ENCODE measurements at regions not wholly inside any gene's neighbourhood (a gene's known extent, or its start where the extent isn't known, plus 50 kb on each side); places are given as distances from the start of the nearest gene placed in this dataset.
A peak's percentile ranks its signal among the peaks of the same experiment; 100 is the strongest.

DNA sequence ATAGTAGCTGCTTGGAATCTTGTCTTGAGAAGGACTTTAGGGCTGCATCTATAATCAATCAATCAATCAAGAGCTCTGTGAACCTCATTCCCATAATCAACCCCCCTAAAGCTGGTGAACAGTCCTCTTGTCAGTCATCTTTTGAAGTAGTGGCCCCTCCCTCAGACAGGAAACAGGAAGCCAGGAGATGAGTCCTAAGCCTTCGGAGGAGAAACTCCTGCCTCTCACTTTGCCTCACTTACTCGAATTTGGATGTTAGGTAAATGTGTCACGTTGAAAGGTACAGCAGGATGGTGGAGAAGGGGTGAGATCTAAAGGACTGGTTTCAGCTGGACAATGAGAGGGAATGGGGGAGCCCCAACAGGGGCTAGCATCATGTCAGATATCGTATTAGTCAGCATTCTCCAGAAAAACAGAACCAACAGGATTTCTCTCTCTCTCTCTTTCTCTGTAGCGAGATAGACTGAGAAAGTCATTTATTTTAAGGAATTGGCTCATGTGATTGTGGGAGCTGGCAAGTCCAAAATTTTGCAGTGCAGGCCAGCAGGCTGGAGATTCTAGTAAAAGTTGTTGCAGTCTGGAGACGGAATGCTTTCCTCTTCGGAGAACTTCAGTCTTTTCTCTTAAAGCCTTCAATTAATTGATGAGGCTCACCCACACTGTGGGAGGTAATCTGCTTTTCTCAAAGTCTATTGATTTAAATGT lies 144.4 kb upstream of the PWP1 start:
- H3K9me3 ChIP-seq (ENCODE audit: control insufficient read depth, low read depth, low read length), result no peaks in the 10 kb centered on the region
- no peak overlapping the region for H4K91ac ChIP-seq (ENCODE audit: insufficient read length, low read depth, low read length)

More for the DNA sequence above, 144.4 kb upstream of the PWP1 start:
- Histone ChIP-seq H2BK15ac (ENCODE audit: low read depth, low read length) (no peak overlapping the region), H4K5ac (ENCODE audit: insufficient read length, low read depth, low read length) (no peak overlapping the region), H2AK5ac (ENCODE audit: insufficient read length, low read length) (no peak overlapping the region), H2BK5ac (ENCODE audit: insufficient read length, low read length) (no peak overlapping the region), H2BK120ac (ENCODE audit: low read depth, low read length, poor library complexity, severe bottlenecking) (no peak overlapping the region), H3T11ph (ENCODE audit: low read length) (no peak overlapping the region), H4K20me1 (ENCODE audit: control insufficient read depth, insufficient read depth, insufficient read length) (no peaks in the 10 kb centered on the region), H3K27me3 (ENCODE audit: insufficient read depth, low read length) (no peaks in the 10 kb centered on the region), H3K4ac (ENCODE audit: low read depth, low read length) (no peak overlapping the region), H3K14ac (ENCODE audit: insufficient read depth, low read length) (no peak overlapping the region), H3K79me2 (ENCODE audit: insufficient read depth, low read length) (no peaks in the 10 kb centered on the region; the same call in 1 of the 2 replicates), H2AFZ (ENCODE audit: low read length) (no peak overlapping the region), H2BK12ac (ENCODE audit: insufficient read length, low read depth, low read length) (no peak overlapping the region), H3K27ac (ENCODE audit: insufficient read length, low read depth, low read length) (no peak overlapping the region), H3K79me1 (ENCODE audit: insufficient read depth, low read depth, low read length, poor library complexity, severe bottlenecking) (no peaks in the 10 kb centered on the region), H2BK20ac (ENCODE audit: low read depth, low read length, poor library complexity, severe bottlenecking) (no peak overlapping the region), H4K8ac (replicated peaks; ENCODE audit: insufficient read length, low read depth, low read length) (no peak overlapping the region), H3K56ac (ENCODE audit: insufficient read length, low read depth, low read length) (no peak overlapping the region), H3K4me2 (ENCODE audit: insufficient read depth, insufficient read length, low read length) (no peak overlapping the region), H3K4me1 (ENCODE audit: insufficient read depth, low read length) (no peaks in the 10 kb centered on the region; the same call in 1 of the 2 replicates), H3K18ac (ENCODE audit: insufficient read length, low read depth, low read length) (no peak overlapping the region), H3K9ac (ENCODE audit: extremely low read depth, insufficient read length, low read length) (no peak overlapping the region), H3K23me2 (ENCODE audit: insufficient read length, low read depth, low read length, poor library complexity, severe bottlenecking) (no peaks in the 10 kb centered on the region), H3K23ac (ENCODE audit: insufficient read length, low read depth, low read length) (no peak overlapping the region)
- 0 out of 7 replicates have a peak overlapping the region, but pooled peaks of 1 of the 3 experiments have one; percentile 15 for H3K27ac Mint-ChIP-seq
- no CpG with 5 or more reads among the region's 7 CpGs for WGBS (ENCODE audit: extremely low coverage, insufficient read length, low lambda C conversion rate)
- H3K36me3 Mint-ChIP-seq (ENCODE audit: insufficient read depth in 1 of 3, low read depth in 3 of 3), result no peaks in the 10 kb centered on the region; a peak in 1 of 7 replicates
- TF ChIP-seq, protein P1, sequence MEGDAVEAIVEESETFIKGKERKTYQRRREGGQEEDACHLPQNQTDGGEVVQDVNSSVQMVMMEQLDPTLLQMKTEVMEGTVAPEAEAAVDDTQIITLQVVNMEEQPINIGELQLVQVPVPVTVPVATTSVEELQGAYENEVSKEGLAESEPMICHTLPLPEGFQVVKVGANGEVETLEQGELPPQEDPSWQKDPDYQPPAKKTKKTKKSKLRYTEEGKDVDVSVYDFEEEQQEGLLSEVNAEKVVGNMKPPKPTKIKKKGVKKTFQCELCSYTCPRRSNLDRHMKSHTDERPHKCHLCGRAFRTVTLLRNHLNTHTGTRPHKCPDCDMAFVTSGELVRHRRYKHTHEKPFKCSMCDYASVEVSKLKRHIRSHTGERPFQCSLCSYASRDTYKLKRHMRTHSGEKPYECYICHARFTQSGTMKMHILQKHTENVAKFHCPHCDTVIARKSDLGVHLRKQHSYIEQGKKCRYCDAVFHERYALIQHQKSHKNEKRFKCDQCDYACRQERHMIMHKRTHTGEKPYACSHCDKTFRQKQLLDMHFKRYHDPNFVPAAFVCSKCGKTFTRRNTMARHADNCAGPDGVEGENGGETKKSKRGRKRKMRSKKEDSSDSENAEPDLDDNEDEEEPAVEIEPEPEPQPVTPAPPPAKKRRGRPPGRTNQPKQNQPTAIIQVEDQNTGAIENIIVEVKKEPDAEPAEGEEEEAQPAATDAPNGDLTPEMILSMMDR (conservative IDR thresholded peaks at IDR 0.05), result no peak
- no peak for DNase-seq
- H3K9me3 Mint-ChIP-seq, result no peaks in the 10 kb centered on the region; a peak in 1 of 5 replicates
- no peak overlapping the region for H3K4me3 Mint-ChIP-seq
- H3K27me3 Mint-ChIP-seq (ENCODE audit: low read depth), result peaks cover 2% of the 10 kb centered on the region; the same call in 1 of the 2 replicates
- peaks cover 0 to 5% of the 10 kb centered on the region in 2 experiments; a peak in 1 of 4 replicates for H3K4me1 Mint-ChIP-seq

Measured in H9 (cell line).